HG03565 (cell line): ENCODE measurements at regions not wholly inside any gene's neighbourhood (a gene's known extent, or its start where the extent isn't known, plus 50 kb on each side); places are given as distances from the start of the nearest gene placed in this dataset.

Experiments used
- ATAC-seq: cut with Tn5 transposase; IDR thresholded peaks from one replicate; pipeline ENCODE4 v1.9.1; 2021; ENCODE audit warnings: mild to moderate bottlenecking, moderate library complexity; ENCODE audit not compliant: unreplicated experiment

GRCh38 chr2:7666596-7667259, 749.5 kb downstream of the RNF144A start:
- ATAC-seq = no peak

GRCh38 chr2:7667260-7667757, 750.1 kb downstream of the RNF144A start:
- ATAC-seq = no peak

DNA sequence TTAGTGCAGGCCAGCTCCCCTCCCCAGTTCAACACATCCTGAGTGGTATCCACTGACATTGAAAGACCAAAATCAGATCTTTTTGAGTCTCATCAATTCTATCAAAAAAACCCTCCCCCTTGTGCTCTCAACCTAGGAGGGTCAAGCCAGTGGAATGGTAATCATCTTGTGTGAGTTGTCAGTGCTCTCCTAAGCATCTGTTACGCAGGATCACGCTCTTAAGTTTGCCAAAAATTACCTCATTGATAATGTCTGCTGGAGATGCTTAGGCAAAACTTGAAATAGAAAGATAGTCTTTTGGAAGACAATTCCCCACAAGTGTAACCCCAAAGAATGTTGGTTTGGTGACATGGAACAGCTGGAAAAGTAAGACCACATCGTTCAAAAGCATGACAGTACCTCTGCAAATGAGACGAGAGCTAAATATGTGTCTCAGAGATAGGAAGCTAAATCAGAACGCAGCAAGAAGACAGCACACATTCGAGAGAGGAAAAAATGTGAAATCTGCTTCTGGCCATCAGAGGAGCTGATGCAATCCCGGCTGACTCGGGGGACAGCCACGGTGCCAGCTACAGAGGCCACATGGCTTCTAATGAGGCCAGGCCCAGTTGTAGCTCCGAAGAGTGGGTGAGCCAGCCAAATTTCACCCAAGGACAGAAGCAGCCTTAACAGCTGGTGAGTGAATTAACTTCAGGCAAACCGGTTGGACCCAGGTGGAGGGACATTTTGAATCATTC, 753.9 kb downstream of the RNF144A start:
- no peak for ATAC-seq

DNA sequence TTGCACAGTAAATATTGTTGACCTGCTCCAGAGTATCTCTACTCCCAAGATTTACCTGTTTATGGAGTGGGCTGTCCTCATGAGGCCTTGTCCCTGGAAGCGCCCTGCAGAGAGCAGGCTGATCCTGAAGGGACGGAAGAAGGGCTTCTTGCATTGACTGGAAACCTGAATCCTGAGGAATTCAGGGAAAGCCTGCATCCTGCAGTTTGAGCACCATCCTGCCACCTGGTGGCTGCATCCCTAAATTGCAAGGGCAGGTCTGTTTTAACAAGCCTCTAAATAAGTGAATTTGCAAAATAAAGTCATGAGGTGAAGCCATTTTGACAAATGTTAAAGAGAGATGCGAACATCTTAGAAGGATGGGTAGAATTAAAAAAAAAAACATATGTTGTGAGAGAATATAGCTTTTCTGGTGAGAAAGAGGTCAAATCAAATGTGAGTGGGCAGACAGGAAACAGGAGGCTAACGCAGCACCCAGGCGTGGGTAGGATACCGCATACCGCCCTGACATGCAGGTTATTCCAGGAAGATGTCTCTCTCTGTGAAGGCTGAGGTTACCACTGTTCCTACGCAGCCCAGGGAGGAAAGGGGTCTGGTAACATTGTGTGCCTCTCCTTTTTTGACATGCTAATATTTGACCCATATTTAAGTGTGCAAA, 754.9 kb downstream of the RNF144A start:
- ATAC-seq = no peak

DNA sequence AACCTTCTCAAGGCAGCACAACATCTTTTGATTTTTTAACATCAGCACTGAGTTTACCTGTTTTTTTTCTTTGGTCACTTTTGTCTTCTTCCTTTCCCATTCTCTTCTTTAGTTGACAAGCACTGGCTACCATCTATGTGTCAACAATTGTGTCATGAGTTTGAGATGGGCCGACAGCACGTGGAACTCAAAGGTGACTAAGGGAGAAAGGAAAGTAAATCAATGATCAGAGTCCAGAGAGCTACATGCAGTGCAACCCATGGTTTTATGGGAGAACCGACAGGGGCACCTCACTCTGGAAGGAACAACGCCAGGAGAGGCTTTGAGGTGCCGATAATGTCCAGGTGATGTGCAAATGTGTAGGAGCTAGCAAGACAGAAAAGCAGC, 755.5 kb downstream of the RNF144A start:
- no peak for ATAC-seq

- ATAC-seq = no peak
These were observed 755.9 kb downstream of the RNF144A start for GRCh38 chr2:7673101-7673500.

- no peak for ATAC-seq
These were observed 756.6 kb downstream of the RNF144A start for GRCh38 chr2:7673853-7674252.

DNA sequence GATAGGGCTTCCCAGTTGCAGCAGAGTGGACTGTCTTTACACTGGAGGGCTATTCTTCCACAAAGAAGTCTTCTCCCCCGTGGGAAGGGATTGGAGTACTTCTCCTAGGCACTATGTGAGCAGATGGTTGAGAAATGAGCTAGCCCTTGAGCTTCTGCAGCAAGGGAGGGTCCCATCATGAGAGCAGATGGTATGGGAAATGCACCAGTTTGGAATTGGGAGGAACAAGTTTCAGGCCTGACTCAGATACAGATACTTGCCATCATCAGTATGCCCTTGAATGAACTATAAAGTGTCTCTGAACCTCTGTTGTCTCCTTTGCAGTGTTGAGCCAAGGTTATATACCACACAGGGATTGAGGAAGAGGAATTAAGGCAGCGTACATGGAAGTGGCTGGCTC, 757.4 kb downstream of the RNF144A start:
- no peak for ATAC-seq

- no peak for ATAC-seq
These were observed 759.5 kb downstream of the RNF144A start for GRCh38 chr2:7676714-7677113.

- no peak for ATAC-seq
These were observed 764.8 kb downstream of the RNF144A start for GRCh38 chr2:7681881-7682461.

DNA sequence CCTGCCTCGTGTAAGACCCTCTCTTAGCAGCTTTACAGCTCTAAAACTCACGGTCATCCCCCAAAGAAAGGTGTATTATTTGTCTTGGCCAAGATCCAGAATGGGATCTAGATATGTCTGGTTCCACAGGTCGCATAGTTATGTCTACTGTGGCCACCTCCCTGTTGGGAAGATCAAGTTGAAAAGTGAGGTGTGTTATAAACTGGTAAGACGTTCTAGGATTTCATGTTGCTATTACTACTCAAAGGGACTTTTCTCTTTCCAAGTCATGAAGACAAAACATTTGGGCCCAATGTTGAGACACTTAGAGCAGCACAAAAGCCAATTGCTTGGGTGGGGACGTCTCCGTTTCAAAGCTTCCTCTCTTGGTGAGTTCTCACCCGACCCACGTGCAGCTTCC, 766.0 kb downstream of the RNF144A start:
- ATAC-seq = no peak

DNA sequence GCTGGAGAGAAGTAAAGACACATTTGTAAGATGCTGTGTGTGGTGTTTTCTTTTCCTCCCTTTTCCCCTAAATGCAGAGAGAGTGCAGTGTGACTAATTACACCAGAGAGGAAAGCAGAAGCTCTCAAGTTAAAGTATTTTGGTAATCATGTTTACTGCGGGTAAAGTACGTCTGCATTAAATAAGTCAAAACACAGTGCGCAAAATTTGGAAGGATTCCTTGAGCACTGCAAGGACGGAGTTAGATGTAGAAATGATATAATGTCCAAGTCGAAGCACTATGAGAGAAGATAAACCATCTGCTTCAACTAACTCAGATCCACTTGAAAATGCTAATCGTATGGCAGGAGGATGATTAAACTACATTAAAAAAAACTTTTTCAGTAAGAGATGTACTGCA, 766.5 kb downstream of the RNF144A start:
- no peak for ATAC-seq

GRCh38 chr2:7685342-7686015, 768.3 kb downstream of the RNF144A start:
- no peak for ATAC-seq

GRCh38 chr2:7686016-7686385, 768.8 kb downstream of the RNF144A start:
- no peak for ATAC-seq

- no peak for ATAC-seq
These were observed 774.9 kb downstream of the RNF144A start for GRCh38 chr2:7691961-7692656.

DNA sequence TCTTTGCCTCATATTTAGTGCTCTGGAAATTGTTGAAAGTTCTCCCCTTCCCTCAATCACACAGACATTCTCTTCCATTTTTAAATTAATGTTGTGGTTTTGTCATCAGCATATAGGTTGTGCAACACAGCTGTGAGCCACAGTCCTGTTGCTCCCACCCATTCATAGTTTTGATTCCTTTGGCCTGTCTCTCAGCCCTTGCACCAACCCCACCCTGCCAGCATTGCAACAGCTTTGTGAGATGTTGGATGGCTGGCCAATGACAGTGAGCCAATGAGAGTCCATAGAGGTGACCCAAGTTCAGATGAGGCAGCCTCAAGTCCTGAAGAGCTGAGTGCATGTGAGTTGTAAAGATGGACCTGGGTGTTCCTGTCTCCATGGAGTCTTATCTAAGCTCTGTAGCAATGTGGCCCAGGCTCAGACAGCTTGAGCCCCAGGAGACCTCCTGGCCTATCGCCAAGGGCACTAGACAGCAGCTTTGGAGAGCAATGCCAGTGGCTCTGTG, 775.5 kb downstream of the RNF144A start:
- ATAC-seq = no peak

- no peak for ATAC-seq
These were observed 776.2 kb downstream of the RNF144A start for GRCh38 chr2:7693246-7694075.

- no peak for ATAC-seq
These were observed 777.1 kb downstream of the RNF144A start for GRCh38 chr2:7694076-7694985.
